LNCAP (cell line): ENCODE measurements at regions not wholly inside any gene's neighbourhood (a gene's known extent, or its start where the extent isn't known, plus 50 kb on each side); places are given as distances from the start of the nearest gene placed in this dataset.

Source experiments
- TF ChIP-seq, protein P1 (sequence below): fragments of 450-650 bp; IDR thresholded peaks from 2 replicates; pipeline ENCODE4 v1.5.1; 2017; ENCODE audit warnings: mild to moderate bottlenecking

DNA sequence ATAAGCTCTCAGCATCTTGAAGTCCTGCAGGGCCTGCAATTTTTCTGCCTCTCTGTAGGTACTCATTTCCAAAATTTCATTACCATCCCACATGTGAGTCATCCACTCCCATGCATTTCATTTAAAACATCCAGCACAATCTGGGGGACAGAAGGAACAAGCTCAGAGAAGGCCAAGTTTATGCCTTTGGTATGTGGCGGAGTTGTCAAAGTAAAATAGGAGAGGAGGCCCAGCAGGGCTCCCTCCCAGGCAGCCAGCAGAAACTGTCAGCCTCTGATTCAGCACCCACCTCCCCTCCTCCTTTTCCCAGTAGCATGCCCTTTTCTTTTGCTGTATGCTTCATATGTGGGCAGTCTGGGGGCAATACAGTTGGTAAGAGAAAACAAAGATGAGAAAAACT, 126.4 kb upstream of the ZNF366 start:
- TF ChIP-seq, protein P1, sequence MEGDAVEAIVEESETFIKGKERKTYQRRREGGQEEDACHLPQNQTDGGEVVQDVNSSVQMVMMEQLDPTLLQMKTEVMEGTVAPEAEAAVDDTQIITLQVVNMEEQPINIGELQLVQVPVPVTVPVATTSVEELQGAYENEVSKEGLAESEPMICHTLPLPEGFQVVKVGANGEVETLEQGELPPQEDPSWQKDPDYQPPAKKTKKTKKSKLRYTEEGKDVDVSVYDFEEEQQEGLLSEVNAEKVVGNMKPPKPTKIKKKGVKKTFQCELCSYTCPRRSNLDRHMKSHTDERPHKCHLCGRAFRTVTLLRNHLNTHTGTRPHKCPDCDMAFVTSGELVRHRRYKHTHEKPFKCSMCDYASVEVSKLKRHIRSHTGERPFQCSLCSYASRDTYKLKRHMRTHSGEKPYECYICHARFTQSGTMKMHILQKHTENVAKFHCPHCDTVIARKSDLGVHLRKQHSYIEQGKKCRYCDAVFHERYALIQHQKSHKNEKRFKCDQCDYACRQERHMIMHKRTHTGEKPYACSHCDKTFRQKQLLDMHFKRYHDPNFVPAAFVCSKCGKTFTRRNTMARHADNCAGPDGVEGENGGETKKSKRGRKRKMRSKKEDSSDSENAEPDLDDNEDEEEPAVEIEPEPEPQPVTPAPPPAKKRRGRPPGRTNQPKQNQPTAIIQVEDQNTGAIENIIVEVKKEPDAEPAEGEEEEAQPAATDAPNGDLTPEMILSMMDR = no peak

DNA sequence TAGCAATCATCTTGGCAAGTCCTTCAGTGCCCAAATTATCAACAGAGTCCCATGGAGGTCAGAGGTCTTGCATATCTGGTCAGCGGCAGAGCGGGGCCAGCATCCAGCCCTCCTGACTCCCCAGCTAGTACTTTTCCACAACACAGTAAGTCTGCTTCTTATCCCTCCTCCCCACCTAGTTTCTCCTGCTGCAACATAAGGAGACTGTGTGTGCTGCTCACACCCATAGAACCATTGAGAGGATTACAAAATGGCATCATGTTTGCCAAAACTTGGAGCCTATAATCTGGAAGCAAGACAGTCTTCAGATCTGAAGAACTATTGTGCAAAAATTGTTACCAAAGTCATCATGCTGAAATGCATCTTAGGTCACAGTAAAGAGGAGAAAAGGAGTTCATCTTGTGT, 125.8 kb upstream of the ZNF366 start:
- TF ChIP-seq, protein P1 = no peak

DNA sequence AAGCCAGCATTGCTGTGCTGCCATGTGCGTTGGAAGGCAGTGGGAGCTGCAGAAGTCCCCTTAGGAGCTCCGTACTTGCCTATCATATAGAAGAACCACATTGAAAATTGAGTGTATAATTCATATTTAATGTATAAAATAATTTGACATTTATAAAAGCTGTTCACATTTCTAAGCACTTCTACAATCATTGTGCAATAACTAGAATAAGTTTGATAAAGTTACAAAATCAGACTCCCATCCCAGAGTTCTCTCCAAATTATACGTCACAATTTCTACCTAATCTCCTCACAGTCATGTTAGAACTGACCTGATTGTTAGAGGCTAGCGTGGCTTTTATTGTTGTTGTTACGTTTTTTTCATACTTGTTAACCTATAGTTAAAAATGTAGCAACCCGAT, 123.5 kb upstream of the ZNF366 start:
- TF ChIP-seq, protein P1 = no peak

DNA sequence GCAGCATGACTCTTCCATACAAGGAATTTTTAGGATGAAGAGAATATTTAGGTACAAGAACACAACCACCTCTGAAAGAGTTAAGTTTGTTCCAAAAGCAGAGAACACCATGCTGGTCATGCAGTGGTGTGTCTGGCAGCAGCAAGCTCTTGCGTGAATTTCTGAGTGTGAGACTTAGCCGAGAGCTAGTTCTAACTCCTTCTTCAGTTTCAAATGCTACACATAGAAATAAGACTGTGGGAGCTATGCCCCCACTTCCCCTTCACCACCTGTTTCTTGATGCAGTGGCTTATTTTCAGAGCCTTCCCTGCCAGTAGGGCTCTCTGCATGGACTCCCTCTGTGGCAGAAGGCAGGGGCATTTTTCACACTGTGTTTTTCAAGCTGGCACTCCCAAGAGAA, 122.9 kb upstream of the ZNF366 start:
- TF ChIP-seq, protein P1 = no peak

DNA sequence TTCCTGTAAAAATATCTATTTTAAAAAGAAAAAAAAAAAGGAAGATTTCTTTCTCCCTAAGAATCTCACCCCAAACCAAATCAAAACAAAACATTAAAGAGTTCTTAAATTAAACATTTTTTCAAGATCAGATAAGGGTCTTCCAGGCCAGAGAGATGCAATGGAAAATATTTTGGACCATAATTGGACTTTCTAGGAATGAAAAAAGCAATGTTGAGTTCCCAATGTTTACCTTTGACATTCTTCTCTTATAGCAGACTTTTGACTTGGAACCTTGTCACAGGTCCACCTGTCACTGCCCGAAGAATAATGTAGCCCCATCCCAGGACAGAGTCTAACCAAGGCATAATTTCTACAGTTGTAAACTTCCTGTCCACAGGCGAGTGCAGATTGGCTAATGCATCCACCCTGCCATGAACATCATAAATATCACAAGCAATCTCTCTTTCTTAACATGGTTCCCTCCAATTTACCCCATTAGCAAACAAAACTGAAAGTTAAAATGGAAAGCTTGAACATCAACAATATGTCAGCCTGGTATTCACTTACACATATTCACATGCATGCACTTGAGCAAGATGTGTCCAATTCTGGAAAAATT, 121.7 kb upstream of the ZNF366 start:
- TF ChIP-seq, protein P1 = no peak

DNA sequence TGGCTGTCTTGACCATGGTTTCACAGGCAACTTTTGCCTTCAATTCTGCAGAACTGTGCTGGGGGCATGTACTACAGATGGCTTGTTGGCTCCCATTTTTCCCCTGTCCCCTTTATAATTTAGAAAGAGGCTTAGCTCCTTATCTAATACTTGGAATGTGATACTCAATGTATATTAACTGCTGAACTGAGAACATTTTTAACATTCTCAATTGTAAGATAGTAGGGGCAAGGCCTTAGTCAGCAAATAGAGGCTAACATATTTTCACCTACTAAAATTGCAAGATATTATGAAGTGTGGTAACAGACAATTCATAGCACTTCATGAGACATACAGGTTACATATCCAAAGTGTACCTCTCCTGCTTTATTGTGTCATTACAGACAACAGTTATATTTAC, 118.1 kb upstream of the ZNF366 start:
- TF ChIP-seq, protein P1 = no peak

DNA sequence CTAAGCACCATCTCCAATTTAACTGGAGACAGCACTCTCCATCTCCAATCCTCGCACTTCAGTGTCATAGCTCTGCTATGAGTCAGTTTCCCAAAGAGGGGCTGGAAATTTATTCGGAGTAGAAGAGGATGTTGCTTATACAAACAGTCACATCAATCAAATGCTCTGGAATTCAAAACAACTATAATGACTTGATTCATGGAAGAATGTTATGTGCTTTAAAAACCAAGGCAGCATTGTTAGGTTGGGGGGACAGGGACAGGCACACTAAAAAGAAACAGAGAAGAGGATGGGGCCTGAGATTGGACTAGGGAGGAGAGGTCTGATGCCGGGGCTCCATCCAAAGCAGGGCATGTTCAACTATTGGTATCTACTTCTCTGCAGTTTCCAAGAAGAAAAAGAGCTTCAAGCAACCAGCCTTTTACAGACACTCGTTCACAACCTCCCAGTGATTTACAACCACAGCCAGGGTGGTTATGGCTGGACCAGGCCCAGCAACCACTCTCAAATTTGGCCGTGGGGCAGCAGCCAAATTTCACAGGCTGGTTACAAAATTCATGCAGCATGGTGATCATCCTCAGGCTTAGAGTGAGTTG, 117.5 kb upstream of the ZNF366 start:
- TF ChIP-seq, protein P1 = no peak

DNA sequence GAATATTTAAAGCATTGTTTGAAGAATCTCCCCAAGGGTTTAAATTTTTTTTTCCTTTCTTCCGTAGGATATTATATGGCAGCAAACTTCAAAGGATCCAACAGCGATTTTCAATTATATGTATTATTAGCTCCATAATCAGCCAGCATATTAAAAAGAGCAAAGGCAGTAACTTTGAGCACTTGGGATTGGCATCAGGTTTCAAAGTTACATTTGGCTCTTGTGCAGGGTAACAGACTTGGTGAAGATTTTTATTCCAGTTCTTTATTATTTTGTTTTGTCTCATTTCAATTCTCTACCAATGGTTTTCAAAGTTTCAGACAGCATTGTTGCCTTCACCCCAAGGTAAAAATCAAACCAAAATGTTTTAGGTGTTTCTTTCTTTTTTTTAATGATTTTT, 116.7 kb upstream of the ZNF366 start:
- TF ChIP-seq, protein P1 = no peak
